Transverse colon (tissue), 4 donors: ENCODE measurements at regions not wholly inside any gene's neighbourhood (a gene's known extent, or its start where the extent isn't known, plus 50 kb on each side); places are given as distances from the start of the nearest gene placed in this dataset.
"Not testable (repeated sequence)": the region's sequence is repeated elsewhere in the genome, so short reads cannot be mapped to it uniquely, and the experiment has no call there.

Experiments
- DNase-seq: peaks from one replicate; pipeline ENCODE4 v3.0.0-alpha.2; 2019
- H3K27ac ChIP-seq, 4 donors: fragments of 200-600 bp; sonication (generic); 2 replicates each; pipeline ENCODE4 v1.5.1; 2016 to 2018; ENCODE audit warnings: inconsistent platforms in 4 of 4
- H3K27me3 ChIP-seq: fragments of 200-600 bp; sonication (generic); 2 replicates; pipeline ENCODE4 v1.5.1; 2017; ENCODE audit warnings: inconsistent platforms
- H3K36me3 ChIP-seq, 4 donors: fragments of 200-600 bp; sonication (generic); 2 replicates each; pipeline ENCODE4 v1.5.1; 2017 to 2019; ENCODE audit warnings: inconsistent platforms in 4 of 4
- H3K4me1 ChIP-seq, 4 donors: fragments of 200-600 bp; sonication (generic); 2 replicates each; pipeline ENCODE4 v1.5.1; 2017 to 2020; ENCODE audit warnings: inconsistent platforms in 4 of 4
- H3K4me3 ChIP-seq, 4 donors: fragments of 200-600 bp; sonication (generic); 1 replicate in 1 of 4; 2 replicates in 3 of 4; pipeline versions ENCODE4 v1.5.1 to v1.6.1; 2017 to 2019; ENCODE audit warnings: inconsistent platforms in 4 of 4
- H3K9me3 ChIP-seq, 2 donors: fragments of 200-600 bp; sonication (generic); 2 replicates each; pipeline ENCODE4 v1.5.1; 2017 to 2019; ENCODE audit warnings: inconsistent platforms in 2 of 2
- EP300 ChIP-seq: sonication (generic); formaldehyde crosslinking; IDR thresholded peaks from one replicate; pipeline ENCODE4 v1.6.1; 2017; ENCODE audit warnings: antibody characterized with exemption, low read depth
- POLR2A ChIP-seq: fragments of 450-650 bp; IDR thresholded peaks from one replicate; pipeline ENCODE4 v1.6.1; 2016; ENCODE audit warnings: antibody characterized with exemption, mild to moderate bottlenecking, moderate library complexity
- POLR2AphosphoS5 ChIP-seq, 3 donors: sonication (generic); formaldehyde crosslinking; IDR thresholded peaks; one replicate each; pipeline ENCODE4 v1.6.1; 2016; ENCODE audit warnings: antibody characterized with exemption in 3 of 3
- WGBS, 2 donors: methylation state at CpG; one replicate each; pipeline ENCODE4 v1.1.5; 2018; ENCODE audit warnings: low coverage in 1 of 2; 5-methylcytosine and 5-hydroxymethylcytosine counted together
- in situ Hi-C, 4 donors: fragments of 200-750 bp; cut with MboI; loops; one replicate each; pipeline versions ENCODE4 v1.15.0 to v1.15.1; 2017; ENCODE audit warnings: low sequenced_read_pairs in 3 of 4, low pct_ligation_motif_present in 1 of 4, low pct_unique_long_range_greater_than_20kb in 1 of 4
- intact Hi-C: fragments of 100-400 bp; cut with DNase I; formaldehyde crosslinking; loops from one replicate; pipeline ENCODE4 v1.15.1; 2023; ENCODE audit warnings: low total_unique reads
- TF ChIP-seq, protein P1 (sequence below), 5 experiments: fragments of 200-600 bp in 3 of 5; fragments of 450-650 bp in 2 of 5; sonication (generic) in 3 of 5; IDR thresholded peaks; 1 replicate in 2 of 5; 2 replicates in 3 of 5; pipeline ENCODE4 v1.5.1; 2016 to 2017; ENCODE audit warnings: antibody characterized with exemption in 5 of 5, inconsistent platforms in 3 of 5, mild to moderate bottlenecking in 2 of 5, moderate library complexity in 1 of 5

GRCh38 chr3:190188197-190188596, 67.5 kb upstream of the P3H2 start:
- DNase-seq = no peak
- 78 to 91% methylated on average over 2 of the region's 2 CpGs for WGBS, 2 donors
- TF ChIP-seq POLR2A = no peak
- no peak for TF ChIP-seq EP300
- TF ChIP-seq, protein P1, sequence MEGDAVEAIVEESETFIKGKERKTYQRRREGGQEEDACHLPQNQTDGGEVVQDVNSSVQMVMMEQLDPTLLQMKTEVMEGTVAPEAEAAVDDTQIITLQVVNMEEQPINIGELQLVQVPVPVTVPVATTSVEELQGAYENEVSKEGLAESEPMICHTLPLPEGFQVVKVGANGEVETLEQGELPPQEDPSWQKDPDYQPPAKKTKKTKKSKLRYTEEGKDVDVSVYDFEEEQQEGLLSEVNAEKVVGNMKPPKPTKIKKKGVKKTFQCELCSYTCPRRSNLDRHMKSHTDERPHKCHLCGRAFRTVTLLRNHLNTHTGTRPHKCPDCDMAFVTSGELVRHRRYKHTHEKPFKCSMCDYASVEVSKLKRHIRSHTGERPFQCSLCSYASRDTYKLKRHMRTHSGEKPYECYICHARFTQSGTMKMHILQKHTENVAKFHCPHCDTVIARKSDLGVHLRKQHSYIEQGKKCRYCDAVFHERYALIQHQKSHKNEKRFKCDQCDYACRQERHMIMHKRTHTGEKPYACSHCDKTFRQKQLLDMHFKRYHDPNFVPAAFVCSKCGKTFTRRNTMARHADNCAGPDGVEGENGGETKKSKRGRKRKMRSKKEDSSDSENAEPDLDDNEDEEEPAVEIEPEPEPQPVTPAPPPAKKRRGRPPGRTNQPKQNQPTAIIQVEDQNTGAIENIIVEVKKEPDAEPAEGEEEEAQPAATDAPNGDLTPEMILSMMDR (IDR thresholded peaks at IDR 0.05) = no peak
- TF ChIP-seq POLR2AphosphoS5 (IDR thresholded peaks at IDR 0.05) = no peak
- in situ Hi-C loops (no loop called here), intact Hi-C loops (no loop called here)
- no peaks in the 10 kb centered on the region for H3K27me3 ChIP-seq
- H3K27ac ChIP-seq = no peak overlapping the region
- no peaks in the 10 kb centered on the region for H3K9me3 ChIP-seq
- no peaks in the 10 kb centered on the region for H3K4me1 ChIP-seq
- no peak overlapping the region for H3K4me3 ChIP-seq
- H3K36me3 ChIP-seq = no peaks in the 10 kb centered on the region

GRCh38 chr3:190183121-190183520, 62.4 kb upstream of the P3H2 start:
- H3K27me3 ChIP-seq = no peaks in the 10 kb centered on the region
- TF ChIP-seq EP300 (no peak), POLR2A (no peak), POLR2AphosphoS5 (IDR thresholded peaks at IDR 0.05) (no peak)
- TF ChIP-seq, protein P1 (IDR thresholded peaks at IDR 0.05) = no peak
- no peaks in the 10 kb centered on the region for H3K9me3 ChIP-seq
- WGBS, 2 donors = 61 to 62% methylated on average over 4 of the region's 4 CpGs
- in situ Hi-C loops = no loop called here
- intact Hi-C loops = no loop called here
- H3K36me3 ChIP-seq = no peaks in the 10 kb centered on the region
- H3K4me1 ChIP-seq = no peaks in the 10 kb centered on the region
- no peak overlapping the region for H3K27ac ChIP-seq
- no peak for DNase-seq
- H3K4me3 ChIP-seq = no peak overlapping the region

DNA sequence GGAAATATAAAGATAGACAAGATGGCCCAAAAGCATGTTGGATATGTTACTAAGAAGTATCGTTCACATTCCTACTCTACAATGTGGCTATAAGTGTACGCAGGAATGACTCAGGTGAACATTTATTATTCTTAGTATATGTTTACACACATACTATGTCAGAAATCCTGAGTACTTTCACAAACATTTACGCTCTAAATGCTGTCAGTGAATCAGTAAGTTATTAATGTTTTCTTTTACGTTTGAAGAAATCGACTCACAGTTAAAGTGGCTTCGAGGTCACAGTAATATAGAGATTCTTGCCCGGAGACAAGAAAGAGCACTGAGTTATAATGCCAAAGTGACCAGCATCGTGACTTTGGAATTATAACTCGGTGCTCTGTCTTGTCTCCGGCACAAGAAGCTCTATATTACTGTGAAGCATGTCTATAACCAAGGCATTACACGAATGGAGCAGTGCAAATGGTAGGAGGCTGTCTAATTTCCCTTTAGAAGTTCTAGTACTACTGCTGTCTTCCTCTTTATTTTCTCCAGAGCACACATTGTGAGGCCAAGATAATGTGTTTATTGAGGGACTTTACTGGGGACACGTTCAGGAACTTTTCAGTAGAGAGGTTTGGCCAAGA, 61.8 kb upstream of the P3H2 start:
- no peaks in the 10 kb centered on the region for H3K4me1 ChIP-seq
- H3K27ac ChIP-seq = no peak overlapping the region
- DNase-seq = no peak
- WGBS, 2 donors = 82% methylated on average over 12 of the region's 12 CpGs
- TF ChIP-seq EP300 = no peak
- intact Hi-C loops = no loop called here
- no peaks in the 10 kb centered on the region for H3K36me3 ChIP-seq
- no peaks in the 10 kb centered on the region for H3K27me3 ChIP-seq
- in situ Hi-C loops = no loop called here
- no peak overlapping the region for H3K4me3 ChIP-seq
- H3K9me3 ChIP-seq = no peaks in the 10 kb centered on the region

- Histone ChIP-seq H3K36me3 (no peaks in the 10 kb centered on the region), H3K4me3 (no peak overlapping the region), H3K27ac (no peak overlapping the region), H3K9me3 (no peaks in the 10 kb centered on the region), H3K27me3 (no peaks in the 10 kb centered on the region), H3K4me1 (no peaks in the 10 kb centered on the region)
- DNase-seq = no peak
- TF ChIP-seq, protein P1 (IDR thresholded peaks at IDR 0.05) = no peak
- TF ChIP-seq POLR2A = no peak
- no peak for TF ChIP-seq POLR2AphosphoS5 (IDR thresholded peaks at IDR 0.05)
- TF ChIP-seq EP300 = no peak
- in situ Hi-C loops (no loop called here), intact Hi-C loops (no loop called here)
- WGBS, 2 donors = 78 to 81% methylated on average over 1 of the region's 1 CpG
Measured at GRCh38 chr3:190180268-190180667, 59.6 kb upstream of the P3H2 start.

GRCh38 chr3:190178779-190179178, 58.1 kb upstream of the P3H2 start:
- TF ChIP-seq EP300 (no peak), POLR2A (no peak), POLR2AphosphoS5 (IDR thresholded peaks at IDR 0.05) (no peak)
- TF ChIP-seq, protein P1 (IDR thresholded peaks at IDR 0.05) = no peak
- DNase-seq = no peak
- WGBS, 2 donors = 78 to 85% methylated on average over 2 of the region's 2 CpGs
- no peak overlapping the region for H3K27ac ChIP-seq
- no peaks in the 10 kb centered on the region for H3K27me3 ChIP-seq
- H3K36me3 ChIP-seq = no peaks in the 10 kb centered on the region
- no peaks in the 10 kb centered on the region for H3K9me3 ChIP-seq
- in situ Hi-C loops = no loop called here
- no peak overlapping the region for H3K4me3 ChIP-seq
- intact Hi-C loops = no loop called here
- no peaks in the 10 kb centered on the region for H3K4me1 ChIP-seq

GRCh38 chr3:190176933-190177525, 56.3 kb upstream of the P3H2 start:
- H3K4me3 ChIP-seq, DNase-seq, H3K4me1 ChIP-seq, intact Hi-C loops, H3K9me3 ChIP-seq, in situ Hi-C loops, H3K27me3 ChIP-seq, H3K27ac ChIP-seq, H3K36me3 ChIP-seq: not testable (repeated sequence)
- WGBS, 2 donors = 95% methylated on average over 32 of the region's 39 CpGs; no CpG with 5 or more reads in 1 of the 2 donors

DNA sequence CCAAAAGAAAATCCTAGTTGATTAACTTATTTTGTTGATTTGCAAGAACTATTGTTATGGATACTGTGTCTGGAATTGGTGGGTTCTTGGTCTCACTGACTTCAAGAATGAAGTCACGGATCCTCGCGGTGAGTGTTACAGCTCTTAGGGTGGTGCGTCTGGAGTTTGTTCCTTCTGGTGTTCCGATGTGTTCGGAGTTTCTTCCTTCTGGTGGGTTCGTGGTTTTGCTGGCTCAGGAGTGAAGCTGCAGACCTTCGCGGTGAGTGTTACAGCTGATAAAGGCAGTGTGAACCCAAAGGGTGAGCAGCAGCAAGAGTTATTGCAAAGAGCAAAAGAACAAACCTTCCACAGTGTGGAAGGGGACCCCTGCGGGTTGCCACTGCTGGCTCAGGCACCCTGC, 55.4 kb upstream of the P3H2 start:
- in situ Hi-C loops, H3K4me3 ChIP-seq, H3K4me1 ChIP-seq, H3K9me3 ChIP-seq, H3K36me3 ChIP-seq, H3K27ac ChIP-seq, DNase-seq, H3K27me3 ChIP-seq, intact Hi-C loops: not testable (repeated sequence)
- 94% methylated on average over 10 of the region's 10 CpGs; no CpG with 5 or more reads in 1 of the 2 donors for WGBS, 2 donors
